ENCODE measurements at regions not wholly inside any gene's neighbourhood (a gene's known extent, or its start where the extent isn't known, plus 50 kb on each side); places are given as distances from the start of the nearest gene placed in this dataset.

DNA sequence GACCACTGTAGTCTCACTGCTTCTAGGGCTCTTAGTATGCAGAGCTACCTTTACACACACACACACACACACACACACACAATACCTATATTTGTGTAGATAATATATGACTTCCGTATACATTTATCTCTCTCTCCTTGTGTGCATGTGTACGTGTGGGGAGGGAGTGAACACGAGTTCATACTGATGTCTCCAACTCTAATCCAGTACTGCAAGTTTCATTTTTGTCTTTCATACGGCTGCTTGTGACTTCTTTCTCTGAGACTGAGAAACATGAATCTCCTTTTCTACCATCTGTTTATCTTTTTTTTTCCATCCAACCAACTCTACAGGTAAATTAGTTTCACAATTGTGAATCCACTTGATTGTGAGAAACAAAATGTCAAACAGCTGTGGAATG, 1229.5 kb upstream of the AGA start:
- H3K27ac ChIP-seq, result no peak overlapping the region
- H3K36me3 ChIP-seq, result no peaks in the 10 kb centered on the region
- H3K4me3 ChIP-seq, result no peak overlapping the region
- in situ Hi-C loops (cut with MboI; ENCODE audit: low sequenced_read_pairs in 4 of 4) (no loop called here), intact Hi-C loops (cut with DNase I; ENCODE audit: low total_unique reads) (no loop called here)
- ATAC-seq (no peak), DNase-seq (no peak)
- no peaks in the 10 kb centered on the region for H3K27me3 ChIP-seq
- TF ChIP-seq, protein P1, sequence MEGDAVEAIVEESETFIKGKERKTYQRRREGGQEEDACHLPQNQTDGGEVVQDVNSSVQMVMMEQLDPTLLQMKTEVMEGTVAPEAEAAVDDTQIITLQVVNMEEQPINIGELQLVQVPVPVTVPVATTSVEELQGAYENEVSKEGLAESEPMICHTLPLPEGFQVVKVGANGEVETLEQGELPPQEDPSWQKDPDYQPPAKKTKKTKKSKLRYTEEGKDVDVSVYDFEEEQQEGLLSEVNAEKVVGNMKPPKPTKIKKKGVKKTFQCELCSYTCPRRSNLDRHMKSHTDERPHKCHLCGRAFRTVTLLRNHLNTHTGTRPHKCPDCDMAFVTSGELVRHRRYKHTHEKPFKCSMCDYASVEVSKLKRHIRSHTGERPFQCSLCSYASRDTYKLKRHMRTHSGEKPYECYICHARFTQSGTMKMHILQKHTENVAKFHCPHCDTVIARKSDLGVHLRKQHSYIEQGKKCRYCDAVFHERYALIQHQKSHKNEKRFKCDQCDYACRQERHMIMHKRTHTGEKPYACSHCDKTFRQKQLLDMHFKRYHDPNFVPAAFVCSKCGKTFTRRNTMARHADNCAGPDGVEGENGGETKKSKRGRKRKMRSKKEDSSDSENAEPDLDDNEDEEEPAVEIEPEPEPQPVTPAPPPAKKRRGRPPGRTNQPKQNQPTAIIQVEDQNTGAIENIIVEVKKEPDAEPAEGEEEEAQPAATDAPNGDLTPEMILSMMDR (IDR thresholded peaks at IDR 0.05 in 4 of 5, conservative IDR thresholded peaks at IDR 0.05 in 1 of 5), result no peak
- TF ChIP-seq POLR2A (IDR thresholded peaks at IDR 0.05), result no peak
- H3K4me1 ChIP-seq, result no peaks in the 10 kb centered on the region
- no peaks in the 10 kb centered on the region for H3K9me3 ChIP-seq

DNA sequence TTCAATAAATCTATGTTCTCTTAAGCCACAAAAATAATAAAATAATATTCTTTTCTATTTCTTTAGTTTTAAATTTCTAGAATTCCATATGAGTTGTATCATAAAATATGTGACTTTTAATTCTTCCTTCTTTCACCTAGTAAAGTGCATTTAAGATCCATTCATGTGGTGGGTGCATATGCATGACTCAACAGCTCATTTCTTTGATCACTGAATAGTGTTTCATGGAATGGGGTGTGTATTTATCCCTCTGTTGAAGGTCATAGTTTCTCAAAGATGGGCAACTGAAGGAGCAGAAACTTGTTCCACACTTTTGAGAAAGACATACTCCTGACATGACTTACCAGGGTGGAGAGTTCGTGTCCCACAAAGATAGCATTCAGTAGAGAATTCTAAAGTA, 1230.3 kb upstream of the AGA start:
- ATAC-seq (no peak), DNase-seq (no peak)
- no peak overlapping the region for H3K4me3 ChIP-seq
- in situ Hi-C loops (cut with MboI; ENCODE audit: low sequenced_read_pairs in 4 of 4), result no loop called here
- H3K4me1 ChIP-seq, result no peaks in the 10 kb centered on the region
- H3K9me3 ChIP-seq, result no peaks in the 10 kb centered on the region
- no peak overlapping the region for H3K27ac ChIP-seq
- intact Hi-C loops (cut with DNase I; ENCODE audit: low total_unique reads), result no loop called here
- no peaks in the 10 kb centered on the region for H3K36me3 ChIP-seq
- no peak for TF ChIP-seq POLR2A (IDR thresholded peaks at IDR 0.05)
- TF ChIP-seq, protein P1 (IDR thresholded peaks at IDR 0.05 in 4 of 5, conservative IDR thresholded peaks at IDR 0.05 in 1 of 5), result no peak
- no peaks in the 10 kb centered on the region for H3K27me3 ChIP-seq

DNA sequence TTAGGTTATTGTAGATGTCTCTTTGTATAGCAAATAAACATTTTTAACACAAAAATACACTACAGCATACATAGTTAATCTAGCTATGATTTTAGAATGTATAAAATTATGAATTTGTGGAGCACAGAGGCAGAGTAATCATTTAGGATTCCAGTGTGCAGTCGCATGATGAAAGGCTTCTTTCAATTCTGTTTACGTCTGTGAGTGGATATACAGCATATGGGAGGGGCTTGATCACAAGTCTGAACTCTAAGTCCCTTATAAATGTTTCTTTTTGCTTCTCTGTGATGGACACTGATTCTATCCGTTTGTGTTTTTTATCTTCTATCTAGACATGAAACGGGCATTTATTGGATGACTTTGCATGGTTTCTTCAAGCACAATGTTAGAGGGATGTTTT, 1239.6 kb upstream of the AGA start:
- Histone ChIP-seq H3K36me3 (no peaks in the 10 kb centered on the region), H3K4me1 (no peaks in the 10 kb centered on the region), H3K4me3 (no peak overlapping the region), H3K27ac (no peak overlapping the region), H3K9me3 (no peaks in the 10 kb centered on the region), H3K27me3 (no peaks in the 10 kb centered on the region)
- no peak for ATAC-seq
- TF ChIP-seq, protein P1 (IDR thresholded peaks at IDR 0.05 in 4 of 5, conservative IDR thresholded peaks at IDR 0.05 in 1 of 5), result no peak
- TF ChIP-seq POLR2A (IDR thresholded peaks at IDR 0.05), result no peak
- no peak for DNase-seq
- in situ Hi-C loops (cut with MboI; ENCODE audit: low sequenced_read_pairs in 4 of 4), result no loop called here
- intact Hi-C loops (cut with DNase I; ENCODE audit: low total_unique reads), result no loop called here

DNA sequence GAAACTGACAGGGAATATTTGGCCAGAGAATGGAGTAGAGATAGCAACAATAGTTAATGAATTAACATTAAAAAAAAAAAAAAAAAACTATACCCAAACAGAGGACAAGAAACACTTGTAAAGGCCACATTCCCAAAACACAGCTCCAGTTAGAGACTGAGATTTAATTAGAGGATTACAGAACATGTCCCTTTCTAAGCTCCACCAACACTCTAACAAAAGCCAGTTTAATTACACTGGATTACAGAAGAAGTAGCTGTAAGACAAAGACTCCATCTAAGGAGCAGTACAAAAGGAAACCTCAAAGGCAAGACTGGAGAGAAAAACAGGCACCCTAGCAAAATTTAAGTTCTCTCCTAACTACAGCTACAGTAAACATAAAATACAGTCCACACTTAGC, 1247.7 kb upstream of the AGA start:
- H3K9me3 ChIP-seq, result peaks cover 0 to 3% (median 0%) of the 10 kb centered on the region in 3 donors
- DNase-seq (no peak), ATAC-seq (no peak)
- intact Hi-C loops (cut with DNase I; ENCODE audit: low total_unique reads), result no loop called here
- no peaks in the 10 kb centered on the region for H3K4me1 ChIP-seq
- in situ Hi-C loops (cut with MboI; ENCODE audit: low sequenced_read_pairs in 4 of 4), result no loop called here
- no peaks in the 10 kb centered on the region for H3K27me3 ChIP-seq
- no peak overlapping the region for H3K4me3 ChIP-seq
- no peak overlapping the region for H3K27ac ChIP-seq
- no peaks in the 10 kb centered on the region for H3K36me3 ChIP-seq
- TF ChIP-seq, protein P1 (IDR thresholded peaks at IDR 0.05 in 4 of 5, conservative IDR thresholded peaks at IDR 0.05 in 1 of 5), result no peak
- TF ChIP-seq POLR2A (IDR thresholded peaks at IDR 0.05), result no peak

DNA sequence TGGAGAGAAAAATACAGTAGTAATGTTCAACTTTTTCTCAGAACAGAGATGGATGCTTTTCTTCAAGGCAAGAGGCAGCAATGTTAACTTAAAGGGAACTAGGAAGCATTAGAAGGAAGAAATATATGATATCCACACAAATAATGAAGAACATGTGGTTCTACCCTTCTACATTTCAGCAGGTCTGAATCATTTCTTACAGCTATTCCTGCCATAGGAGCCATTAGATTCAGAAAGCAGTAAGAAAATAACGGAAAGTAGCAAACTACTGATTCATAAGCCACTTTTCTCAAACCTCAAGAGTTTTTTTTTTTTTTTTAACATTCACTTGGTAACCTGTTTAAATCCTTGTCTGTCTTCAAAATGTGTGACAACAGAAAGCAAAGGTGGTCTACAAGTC, 1251.6 kb upstream of the AGA start:
- no peaks in the 10 kb centered on the region for H3K9me3 ChIP-seq
- no peaks in the 10 kb centered on the region for H3K36me3 ChIP-seq
- H3K27me3 ChIP-seq, result no peaks in the 10 kb centered on the region
- ATAC-seq, result no peak
- in situ Hi-C loops (cut with MboI; ENCODE audit: low sequenced_read_pairs in 4 of 4), result no loop called here
- no peak overlapping the region for H3K27ac ChIP-seq
- TF ChIP-seq POLR2A (IDR thresholded peaks at IDR 0.05), result no peak
- TF ChIP-seq, protein P1 (IDR thresholded peaks at IDR 0.05 in 4 of 5, conservative IDR thresholded peaks at IDR 0.05 in 1 of 5), result no peak
- no peak for DNase-seq
- H3K4me3 ChIP-seq, result no peak overlapping the region
- intact Hi-C loops (cut with DNase I; ENCODE audit: low total_unique reads), result no loop called here
- no peaks in the 10 kb centered on the region for H3K4me1 ChIP-seq

All from gastrocnemius medialis (tissue), 4 donors.